22Rv1 (cell line): ENCODE measurements at regions not wholly inside any gene's neighbourhood (a gene's known extent, or its start where the extent isn't known, plus 50 kb on each side); places are given as distances from the start of the nearest gene placed in this dataset.

Source experiments
- CTCF ChIP-seq: fragments of 450-650 bp; IDR thresholded peaks from 2 replicates; pipeline ENCODE4 v1.5.1; 2017; ENCODE audit warnings: mild to moderate bottlenecking
- ZFX ChIP-seq: fragments of 450-650 bp; IDR thresholded peaks from 2 replicates; pipeline ENCODE4 v1.6.1; 2017; ENCODE audit warnings: antibody characterized with exemption, borderline replicate concordance

- TF ChIP-seq CTCF (no peak), ZFX (no peak)
Observed at GRCh38 chr18:34627137-34627920, 82.8 kb upstream of the DTNA start.
